HG03558 (cell line): ENCODE measurements at regions not wholly inside any gene's neighbourhood (a gene's known extent, or its start where the extent isn't known, plus 50 kb on each side); places are given as distances from the start of the nearest gene placed in this dataset.

Experiments
- ATAC-seq: cut with Tn5 transposase; IDR thresholded peaks from one replicate; pipeline ENCODE4 v1.9.1; 2021; ENCODE audit warnings: moderate number of reproducible peaks; ENCODE audit not compliant: unreplicated experiment; ENCODE audit errors: extremely low read depth

- no peak for ATAC-seq
These were observed 319.1 kb upstream of the IRX4 start for GRCh38 chr5:2201832-2202231.

GRCh38 chr5:2201421-2201820, 318.7 kb upstream of the IRX4 start:
- no peak for ATAC-seq

- ATAC-seq, result no peak
These were observed 318.3 kb upstream of the IRX4 start for GRCh38 chr5:2201011-2201410.

GRCh38 chr5:2200261-2200950, 317.7 kb upstream of the IRX4 start:
- ATAC-seq, result no peak

- ATAC-seq, result no peak
These were observed 317.0 kb upstream of the IRX4 start for GRCh38 chr5:2199697-2200096.

- no peak for ATAC-seq
These were observed 314.4 kb upstream of the IRX4 start for GRCh38 chr5:2196989-2197619.

GRCh38 chr5:2196416-2196815, 313.7 kb upstream of the IRX4 start:
- no peak for ATAC-seq

- no peak for ATAC-seq
These were observed 312.2 kb upstream of the IRX4 start for GRCh38 chr5:2194949-2195348.

GRCh38 chr5:2194236-2194555, 311.5 kb upstream of the IRX4 start:
- no peak for ATAC-seq

- no peak for ATAC-seq
These were observed 311.0 kb upstream of the IRX4 start for GRCh38 chr5:2193542-2194235.

GRCh38 chr5:2193142-2193541, 310.4 kb upstream of the IRX4 start:
- ATAC-seq, result no peak

GRCh38 chr5:2192496-2192895, 309.8 kb upstream of the IRX4 start:
- no peak for ATAC-seq

GRCh38 chr5:2191972-2192371, 309.2 kb upstream of the IRX4 start:
- no peak for ATAC-seq

- no peak for ATAC-seq
These were observed 307.8 kb upstream of the IRX4 start for GRCh38 chr5:2190549-2190948.

GRCh38 chr5:2188661-2189060, 305.9 kb upstream of the IRX4 start:
- ATAC-seq, result no peak

GRCh38 chr5:2188137-2188536, 305.4 kb upstream of the IRX4 start:
- ATAC-seq, result no peak

GRCh38 chr5:2187687-2188086, 305.0 kb upstream of the IRX4 start:
- ATAC-seq, result no peak

GRCh38 chr5:2187156-2187555, 304.4 kb upstream of the IRX4 start:
- ATAC-seq, result no peak

GRCh38 chr5:2186472-2187015, 303.8 kb upstream of the IRX4 start:
- no peak for ATAC-seq

- ATAC-seq, result no peak
These were observed 303.1 kb upstream of the IRX4 start for GRCh38 chr5:2185646-2186471.
